ENCODE measurements at regions not wholly inside any gene's neighbourhood (a gene's known extent, or its start where the extent isn't known, plus 50 kb on each side); places are given as distances from the start of the nearest gene placed in this dataset.

DNA sequence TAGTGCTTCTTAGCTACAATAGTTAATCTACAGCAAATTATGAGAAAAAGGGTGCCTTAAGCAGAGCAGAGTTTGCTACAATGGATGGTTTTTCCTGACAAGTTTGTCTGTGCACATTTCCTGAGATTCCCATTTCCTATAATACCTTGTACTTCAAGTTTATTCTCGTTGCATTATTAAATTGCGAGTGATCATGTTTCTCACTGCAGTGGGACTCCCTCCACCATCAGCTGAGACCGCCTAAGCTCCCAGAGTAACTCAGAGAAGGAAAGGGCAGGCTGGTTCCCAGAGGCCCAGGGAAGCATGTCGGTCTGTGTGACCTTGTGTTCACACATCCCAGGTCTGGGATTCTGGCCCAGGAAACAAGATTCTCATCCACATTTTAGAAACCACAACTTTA, 162.1 kb downstream of the ARL4C start:
- no peak for DNase-seq

DNA sequence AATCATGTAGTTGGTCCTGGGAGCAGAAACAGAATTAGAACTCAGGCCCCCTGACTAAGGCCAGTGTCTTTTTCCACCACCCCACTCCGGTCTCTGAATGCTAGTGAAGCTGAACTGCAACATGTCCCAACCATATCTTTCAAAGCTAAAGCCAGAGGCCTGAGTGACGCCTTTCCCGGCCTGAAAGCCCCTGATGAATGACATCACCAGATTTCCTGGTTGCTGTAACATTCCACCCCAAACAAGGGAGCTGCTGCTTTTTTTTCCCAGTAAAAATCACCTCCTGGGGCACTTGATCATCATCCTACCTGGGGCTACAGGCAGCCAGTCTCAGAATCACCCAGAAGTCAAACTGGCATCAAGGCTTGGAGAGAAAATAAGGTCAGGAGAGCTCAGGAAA, 162.7 kb downstream of the ARL4C start:
- no peak for DNase-seq

DNA sequence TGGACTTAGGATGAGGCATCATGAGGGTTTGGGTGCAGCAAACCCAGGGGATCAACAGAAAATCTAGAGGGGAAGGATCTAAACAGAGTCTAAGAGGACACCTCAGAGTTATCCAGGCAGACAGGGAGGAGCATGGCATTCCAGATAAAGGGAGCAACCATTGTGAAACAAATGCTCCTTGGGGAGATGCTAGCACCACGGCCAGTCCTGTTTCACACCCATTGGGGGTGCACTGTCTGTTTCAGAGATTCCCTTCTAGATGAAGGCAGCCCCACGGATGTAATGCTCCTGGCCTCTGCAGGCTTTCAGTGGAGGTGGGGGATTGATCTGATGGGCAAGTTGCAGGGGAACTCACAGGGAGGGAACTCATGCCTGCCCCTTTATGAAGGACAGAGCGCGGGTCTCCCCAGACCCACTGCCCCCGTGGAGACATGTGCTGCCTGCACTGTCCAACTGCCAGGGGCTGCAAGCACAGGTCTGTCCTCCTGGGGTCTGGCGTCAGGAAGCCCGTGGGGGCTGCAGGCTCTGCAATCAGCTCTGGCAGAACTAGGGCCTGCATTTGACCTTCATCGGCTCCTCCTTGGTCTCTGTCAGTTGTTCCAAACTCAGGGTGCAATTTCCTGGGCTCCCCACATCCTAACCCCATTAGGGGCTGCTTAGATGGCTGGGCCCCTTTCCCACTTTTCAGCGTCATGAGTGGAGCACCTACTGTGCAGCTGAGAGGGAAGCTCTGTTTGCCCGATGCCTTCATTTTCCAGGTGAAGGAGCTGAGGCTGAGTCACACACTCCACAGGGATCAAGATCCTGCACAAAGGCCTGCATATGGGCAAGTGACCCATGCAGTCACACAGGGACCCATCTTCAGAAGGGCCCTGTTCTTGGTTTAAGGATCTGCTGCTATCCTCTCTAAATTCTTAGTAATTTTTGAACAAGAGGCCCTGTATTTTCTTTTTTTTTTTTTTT, 163.4 kb downstream of the ARL4C start:
- DNase-seq = no peak

DNA sequence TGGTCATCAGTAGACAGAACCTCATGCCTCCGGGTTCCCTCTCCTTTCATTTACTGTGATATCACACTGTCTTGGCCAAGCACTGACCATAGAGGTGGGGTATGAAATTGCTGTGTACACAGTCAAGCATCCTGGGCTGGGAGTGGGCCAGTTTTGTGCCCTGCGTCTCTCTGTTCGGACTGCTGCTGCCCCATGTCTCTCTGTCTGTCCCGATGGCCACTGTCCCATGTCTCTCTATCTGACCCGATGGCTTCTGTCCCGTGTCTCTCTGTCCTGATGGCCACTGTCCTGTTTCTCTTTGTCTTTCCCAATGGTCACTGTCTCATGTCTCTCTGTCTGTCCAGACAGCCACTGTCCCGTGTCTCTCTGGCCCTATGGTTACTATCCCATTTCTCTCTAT, 164.9 kb downstream of the ARL4C start:
- DNase-seq = no peak

DNA sequence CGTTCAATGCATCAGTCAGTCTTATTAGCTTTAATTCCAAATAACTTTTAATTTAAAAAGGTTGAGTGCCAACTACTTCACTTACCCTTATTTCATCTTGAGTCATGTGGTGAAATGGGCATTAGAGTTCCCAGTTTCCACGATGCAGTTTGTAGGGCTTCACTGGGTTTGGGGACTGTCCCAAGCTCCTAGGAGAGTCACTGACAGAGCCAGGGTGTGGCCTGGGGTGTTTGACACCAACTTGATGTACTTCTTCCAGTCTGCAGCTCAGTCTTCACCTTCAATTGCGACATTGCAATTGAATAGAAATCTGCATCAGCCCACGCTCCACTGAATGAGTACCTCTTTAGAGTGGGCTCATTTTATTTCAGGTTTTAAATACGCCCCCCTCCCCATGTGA, 165.3 kb downstream of the ARL4C start:
- DNase-seq = no peak

DNA sequence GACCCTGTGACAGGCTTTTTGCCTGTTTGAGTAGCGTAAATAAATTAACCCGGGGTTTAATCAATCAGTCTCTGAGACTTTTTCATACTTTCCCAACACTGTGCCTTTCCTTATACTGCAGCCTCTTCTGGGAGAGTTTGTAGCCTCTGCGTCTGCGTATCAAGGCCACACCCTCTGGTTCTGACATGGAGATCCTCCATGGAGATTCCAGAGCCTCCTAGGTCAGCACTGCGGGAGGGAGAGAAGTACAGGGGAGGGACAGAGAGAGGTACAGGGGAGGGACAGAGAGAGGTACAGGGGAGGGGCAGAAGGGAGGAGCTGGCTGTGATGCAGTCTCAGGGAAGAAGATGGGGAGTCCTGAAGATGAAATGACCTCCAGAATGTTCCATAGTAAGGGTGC, 166.0 kb downstream of the ARL4C start:
- no peak for DNase-seq

DNA sequence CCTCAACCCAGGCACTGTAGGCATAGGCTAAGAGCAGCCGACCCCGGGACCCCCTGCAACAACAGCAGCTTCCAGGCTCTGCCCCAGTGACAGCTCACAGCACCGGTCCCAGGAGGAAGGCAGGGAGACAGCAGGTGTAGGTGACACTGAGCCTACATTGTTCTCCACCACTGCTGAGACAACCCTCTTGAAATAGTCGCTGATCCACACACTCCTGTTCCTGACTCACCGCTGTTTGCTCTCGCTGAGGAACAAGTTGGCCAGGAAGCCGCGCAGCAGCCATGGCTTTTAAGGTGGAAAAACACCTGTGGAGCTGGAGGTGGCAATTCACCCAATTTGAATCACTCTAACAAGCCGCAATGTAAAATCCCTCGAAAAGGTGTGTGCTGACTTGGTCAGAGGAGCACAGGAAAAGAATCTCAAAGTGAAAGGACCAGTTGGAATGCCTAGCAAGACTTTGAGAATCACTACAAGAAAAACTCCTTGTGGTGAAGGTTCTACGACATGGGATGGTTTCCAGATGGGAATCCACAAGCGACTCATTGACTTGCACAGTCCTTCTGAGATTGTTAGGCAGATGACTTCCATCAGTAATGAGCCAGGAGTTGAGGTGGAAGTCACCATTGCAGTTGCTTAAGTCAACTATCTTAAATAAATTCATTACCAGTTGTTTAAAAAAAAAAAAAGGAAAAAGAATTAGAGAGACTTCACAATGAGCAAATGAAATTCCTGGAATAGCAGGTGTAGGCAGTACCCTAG, 167.5 kb downstream of the ARL4C start:
- DNase-seq = no peak

DNA sequence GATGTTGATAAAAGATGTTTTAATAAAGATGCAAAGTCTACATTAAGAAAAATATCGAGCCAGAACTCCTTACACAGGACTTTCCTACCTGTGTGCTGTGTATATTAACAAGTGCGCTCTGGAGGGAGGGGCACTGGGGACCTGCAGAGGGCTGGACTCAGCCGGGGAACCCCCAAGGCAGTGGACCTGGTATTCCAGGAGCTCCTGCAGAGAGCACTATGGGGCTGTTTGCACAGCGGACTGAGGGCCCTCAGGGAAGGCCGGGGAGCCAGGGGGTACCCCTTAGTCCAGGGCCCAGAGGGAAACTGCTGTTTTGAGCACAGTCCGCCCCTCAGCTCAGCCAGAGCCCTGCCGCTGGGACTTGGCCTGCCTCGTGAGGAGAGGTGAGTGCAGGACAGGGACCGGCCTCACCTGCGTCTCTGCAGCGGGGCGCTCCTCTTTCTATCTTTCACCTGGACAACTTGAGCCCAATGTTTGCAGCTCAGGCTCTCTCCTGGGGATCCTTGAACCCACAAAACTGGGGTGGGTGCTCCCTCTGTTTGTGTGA, 168.4 kb downstream of the ARL4C start:
- no peak for DNase-seq

DNA sequence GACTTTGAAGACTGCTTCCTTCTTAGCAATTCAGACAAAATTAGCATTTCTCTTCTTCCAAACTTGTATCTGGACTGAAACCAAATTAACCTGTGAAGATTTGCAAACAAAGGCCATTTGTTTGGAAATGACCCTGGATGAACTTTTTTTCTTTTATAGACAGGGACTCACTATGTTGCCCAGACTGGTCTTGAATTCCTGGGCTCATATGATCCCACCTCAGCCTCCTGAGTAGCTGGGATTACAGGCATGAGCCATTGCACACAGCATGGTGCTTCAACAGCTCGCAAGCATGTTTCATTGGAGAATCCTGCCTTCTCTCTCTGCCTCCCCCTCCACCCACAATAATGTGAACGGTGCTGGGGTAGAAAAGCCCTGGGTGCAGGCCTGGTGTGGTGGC, 170.2 kb downstream of the ARL4C start:
- no peak for DNase-seq

DNA sequence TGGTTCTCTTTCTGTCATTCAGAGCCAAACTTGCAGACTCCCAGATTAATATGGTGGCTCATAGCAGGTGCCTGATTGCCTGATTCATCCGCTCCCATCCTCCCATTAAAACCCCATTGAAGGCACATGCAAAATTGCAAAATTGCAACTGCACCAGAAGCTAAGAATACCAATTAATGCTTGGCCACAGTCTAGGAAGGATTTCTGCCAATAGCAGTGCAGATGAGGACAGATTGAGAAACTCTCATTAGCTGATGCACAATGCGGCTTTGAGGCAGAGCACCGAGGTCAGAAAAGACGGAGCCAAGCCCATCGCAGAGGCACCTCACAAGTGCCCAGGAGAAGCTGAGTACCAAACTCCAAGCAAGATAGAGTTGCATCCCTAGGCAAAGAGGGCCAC, 172.8 kb downstream of the ARL4C start:
- no peak for DNase-seq

DNA sequence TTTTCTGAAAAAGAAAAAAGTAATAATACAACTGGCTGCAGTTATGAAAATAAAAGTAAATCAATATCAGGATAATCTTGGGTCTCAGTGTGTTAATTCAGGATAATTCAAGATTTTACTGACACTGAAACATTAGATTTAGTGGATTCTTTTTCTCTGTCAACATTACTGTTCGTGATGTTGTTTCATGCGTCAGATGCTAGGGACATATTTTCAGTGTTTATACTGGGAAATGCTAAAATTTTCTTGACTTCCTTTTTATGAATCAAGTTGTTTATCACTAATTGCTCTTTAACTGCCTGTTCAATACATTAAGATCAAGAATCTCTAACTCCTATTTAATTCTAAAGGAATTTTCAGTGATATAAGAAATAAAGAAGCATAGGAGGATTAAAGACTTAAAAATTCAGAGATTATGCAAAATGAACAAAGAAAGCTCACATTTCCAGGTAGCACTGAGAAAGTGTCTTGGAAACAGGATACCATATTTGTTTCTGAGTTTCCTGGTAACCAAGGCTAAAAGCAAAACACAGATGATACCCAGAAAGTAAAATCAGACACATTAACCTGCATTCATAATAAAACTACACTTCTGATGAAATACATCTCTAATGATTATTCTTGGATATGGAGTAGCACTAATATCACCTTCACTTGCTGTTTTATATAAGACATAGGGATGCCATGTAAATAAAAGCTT, 174.0 kb downstream of the ARL4C start:
- no peak for DNase-seq

DNA sequence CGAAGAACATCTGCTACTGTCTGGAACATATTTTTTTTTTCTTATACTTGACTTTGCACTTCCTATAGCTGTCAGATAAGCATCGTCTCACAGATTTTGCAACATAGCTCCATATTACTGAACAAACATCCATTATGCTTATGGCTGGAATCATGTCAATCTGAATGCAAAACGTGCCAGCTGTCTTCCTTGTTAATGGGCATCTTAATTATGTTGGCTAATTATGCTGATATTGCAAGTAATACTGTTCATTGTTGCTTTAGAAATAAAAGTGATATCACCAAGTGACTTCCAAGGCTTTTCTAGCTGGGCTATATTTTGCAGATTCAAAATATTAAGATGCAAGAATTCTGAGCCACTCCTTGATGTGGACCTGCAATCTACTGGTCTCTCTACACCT, 176.8 kb downstream of the ARL4C start:
- no peak for DNase-seq

DNA sequence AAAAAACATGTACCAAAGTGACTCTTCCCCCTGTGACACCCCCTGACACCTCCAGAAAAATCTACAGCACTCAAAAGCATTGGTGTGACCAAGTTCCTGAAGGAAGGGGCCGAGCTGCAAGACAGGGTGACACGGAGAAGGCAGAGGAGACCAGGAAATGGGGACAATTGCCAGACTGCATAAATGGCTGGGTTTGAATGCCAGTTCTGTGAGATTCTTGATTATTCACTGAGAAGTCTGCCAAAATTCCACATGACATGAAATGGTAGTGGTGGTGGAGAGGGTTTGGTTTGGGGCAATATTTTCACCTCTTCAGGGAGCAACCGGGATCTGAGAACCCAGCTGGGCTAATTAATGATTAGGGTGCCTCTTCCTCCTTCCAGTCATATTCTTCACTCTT, 178.5 kb downstream of the ARL4C start:
- no peak for DNase-seq

DNA sequence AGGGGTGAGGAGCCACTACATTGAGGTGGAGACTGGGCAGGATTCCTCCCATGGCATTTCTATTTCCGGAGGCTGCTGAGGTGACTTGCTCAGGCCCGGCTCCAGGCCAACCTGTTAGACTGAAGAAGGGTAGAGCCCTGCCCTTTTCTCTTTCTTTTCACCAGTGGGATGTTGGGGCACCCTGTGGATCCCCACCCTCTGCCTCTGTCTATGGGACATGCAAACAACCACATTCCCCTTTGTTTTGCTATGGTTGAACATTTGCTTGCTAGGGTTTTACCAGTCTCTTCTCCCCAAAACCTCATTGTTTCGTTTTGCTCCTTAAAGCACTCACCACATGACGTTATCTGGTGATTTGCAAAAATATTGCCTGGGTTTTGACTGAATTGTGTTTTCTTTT, 183.3 kb downstream of the ARL4C start:
- no peak for DNase-seq

DNA sequence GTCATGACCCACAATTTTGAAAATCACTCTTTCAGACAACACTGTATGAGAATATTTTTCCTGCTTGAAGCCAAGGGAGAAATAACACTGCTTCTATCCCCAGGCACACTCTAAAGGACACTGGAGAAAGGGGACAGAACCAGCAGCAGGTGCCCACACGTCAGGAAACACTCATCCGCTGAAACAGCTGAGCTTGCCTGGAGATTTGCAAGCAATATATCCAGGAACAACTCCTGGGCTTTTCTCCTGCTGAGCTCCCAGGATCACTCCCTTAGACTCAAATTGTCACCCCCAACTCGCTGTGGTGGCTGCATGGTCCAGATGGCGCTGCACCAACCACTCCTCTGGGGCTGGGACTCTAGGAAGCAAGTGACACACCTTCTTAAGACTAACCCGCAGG, 186.7 kb downstream of the ARL4C start:
- no peak for DNase-seq

DNA sequence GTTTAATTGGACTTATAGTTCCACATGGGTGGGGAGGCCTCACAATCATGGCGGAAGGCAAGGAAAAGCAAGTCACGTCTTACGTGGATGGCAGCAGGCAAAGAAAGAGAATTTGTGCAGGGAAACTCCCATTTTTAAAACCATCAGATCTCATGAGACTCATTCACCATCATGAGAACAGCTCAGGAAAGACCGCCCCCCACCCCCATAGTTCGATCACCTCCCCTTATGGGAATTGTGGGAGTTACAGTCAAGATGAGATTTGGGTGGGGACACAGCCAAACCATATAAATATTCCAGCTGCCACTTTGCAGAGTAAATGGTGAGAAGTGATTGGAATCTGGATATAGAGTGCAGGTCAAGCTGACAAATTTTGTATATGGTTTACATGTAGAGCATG, 187.4 kb downstream of the ARL4C start:
- DNase-seq = no peak

DNA sequence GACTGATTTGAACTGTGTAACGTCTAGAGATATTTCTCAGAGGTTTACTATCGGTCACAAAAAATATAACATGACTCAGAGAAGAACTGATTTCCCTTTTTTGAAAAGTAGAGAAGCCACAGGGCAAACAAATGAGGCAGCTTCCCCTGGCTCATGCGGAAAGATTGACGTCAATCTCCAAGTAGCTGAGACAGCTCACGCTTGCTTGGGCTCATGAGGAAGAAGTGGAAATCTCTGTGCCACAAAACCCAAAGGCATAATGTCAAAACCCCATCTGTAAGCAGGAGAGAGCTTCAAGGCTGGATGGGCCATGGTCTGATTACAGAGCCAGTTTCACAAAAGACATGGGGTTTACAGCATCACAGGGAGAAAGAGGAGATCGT, 188.1 kb downstream of the ARL4C start:
- DNase-seq = peak; percentile 89

DNA sequence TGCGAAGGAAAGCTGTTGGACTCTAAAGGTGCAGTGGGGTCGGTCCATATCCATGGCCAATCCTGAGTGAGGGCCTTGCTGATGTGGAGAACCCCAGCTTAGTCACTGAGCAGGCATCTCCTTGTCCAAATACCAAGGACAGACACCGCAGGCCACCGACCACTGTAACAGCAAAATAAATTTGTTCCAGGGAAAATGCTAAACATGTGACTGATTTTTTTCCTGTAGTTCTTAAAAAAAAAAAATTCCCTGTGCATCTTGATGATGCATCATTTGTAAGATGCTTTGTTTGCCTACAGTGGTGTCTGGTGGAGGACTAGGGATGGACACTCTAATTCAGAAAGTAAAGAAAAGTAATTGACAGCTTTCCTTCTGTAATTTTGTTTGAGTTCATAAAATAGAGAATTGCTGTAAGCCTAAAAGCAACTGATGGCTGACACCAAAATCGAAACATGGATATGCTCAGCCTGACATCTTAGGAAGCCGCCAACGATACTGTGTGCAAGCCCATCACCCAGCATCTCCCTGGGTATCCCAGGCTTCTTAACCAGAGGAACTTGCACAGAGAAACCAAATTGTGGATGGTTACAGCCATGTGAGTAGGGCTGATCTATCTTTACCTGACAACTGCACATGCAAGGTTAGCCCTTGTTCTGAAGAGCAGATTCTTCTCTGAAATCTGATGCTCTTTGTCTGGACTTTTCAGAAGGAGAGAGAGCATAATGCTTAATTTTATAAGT, 188.6 kb downstream of the ARL4C start:
- DNase-seq = no peak

DNA sequence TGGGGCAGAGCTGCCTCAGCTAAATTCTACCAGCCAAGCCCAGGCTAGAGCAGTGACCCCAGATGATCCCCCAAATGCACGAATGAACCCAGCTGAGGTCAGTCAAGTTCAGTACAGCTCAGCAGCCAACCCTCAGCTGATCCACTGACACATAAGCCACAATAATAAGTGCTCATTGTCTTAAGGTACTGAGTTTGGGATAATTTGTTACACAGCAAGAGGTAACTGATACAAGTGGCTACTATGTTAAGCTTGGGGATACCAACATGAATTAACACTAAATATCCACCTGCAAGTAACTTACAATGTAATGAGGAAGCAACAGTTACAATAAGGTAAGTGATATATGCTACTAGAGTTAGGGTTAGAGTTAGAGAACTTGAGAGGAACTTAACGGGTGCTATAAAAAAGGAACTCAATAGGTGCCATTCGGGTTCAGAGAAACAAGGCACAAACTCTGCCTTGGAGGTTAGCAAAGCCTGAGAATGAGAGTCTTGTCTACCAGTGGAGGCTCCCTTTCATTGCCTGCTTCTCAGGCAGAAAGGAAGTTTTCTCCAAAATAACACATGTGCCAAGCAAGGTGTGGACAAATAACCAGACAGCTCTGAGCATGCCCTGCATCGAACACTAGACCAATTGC, 189.4 kb downstream of the ARL4C start:
- DNase-seq = no peak

DNA sequence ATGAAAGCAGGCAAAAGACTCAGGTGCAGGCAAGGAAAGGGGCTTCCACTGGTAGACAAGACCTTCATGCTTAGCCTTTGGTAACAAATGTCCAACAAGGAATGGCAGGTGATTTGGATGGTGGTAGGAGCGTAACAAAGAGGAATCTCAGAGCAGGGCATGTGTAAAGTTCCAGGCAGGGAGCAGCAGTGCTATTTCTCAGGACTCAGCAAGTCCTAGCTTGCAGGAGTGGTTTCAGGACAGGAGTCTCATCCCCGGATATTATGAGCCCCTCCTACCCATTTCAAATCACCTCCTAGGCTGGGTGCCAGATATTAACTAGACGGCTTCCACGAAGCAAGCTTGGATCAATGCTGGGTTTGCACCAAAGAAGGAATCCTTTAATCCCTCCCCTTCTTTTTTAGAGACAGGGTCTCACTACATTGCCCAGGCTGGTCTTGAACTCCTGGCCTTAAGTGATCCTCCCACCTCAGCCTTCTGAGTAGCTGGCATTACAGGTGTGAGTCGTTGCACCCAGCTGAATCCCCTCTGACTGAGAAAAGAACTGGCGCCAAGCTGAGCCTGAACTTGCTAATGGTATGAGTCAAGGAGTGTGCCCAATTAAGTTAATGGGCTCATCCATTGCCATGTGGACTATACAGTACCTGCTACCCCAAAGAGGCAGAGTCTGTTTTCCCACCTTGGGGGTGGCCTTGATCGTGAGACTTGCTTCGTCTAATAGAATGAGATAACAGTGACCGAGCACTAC, 190.3 kb downstream of the ARL4C start:
- DNase-seq = no peak

DNA sequence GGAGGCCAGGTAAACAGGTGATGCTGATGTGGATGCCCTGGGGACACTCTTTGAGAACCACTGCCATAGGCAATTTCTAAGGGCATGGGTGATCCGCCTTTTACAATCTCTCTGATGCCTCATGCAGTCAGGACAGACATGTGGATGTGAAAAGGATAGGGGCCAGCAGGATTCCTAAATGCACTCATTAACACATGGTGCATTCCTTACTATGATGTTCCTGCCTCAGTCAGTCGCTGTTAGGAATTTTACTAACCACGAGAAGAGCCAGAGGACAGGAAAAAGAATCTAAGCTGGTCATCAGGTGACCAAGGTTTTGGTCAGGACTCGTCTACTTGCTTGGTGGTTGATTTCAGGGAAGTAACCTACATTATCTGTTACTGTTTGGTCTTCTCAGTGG, 191.0 kb downstream of the ARL4C start:
- DNase-seq = no peak

Measured in activated CD4-positive, alpha-beta T cell treated with anti-CD3 and anti-CD28 coated beads, Interleukin-2, Interleukin-6, amounts not matched to agents 100 ng/mL and 50 ng/mL, durations not matched to agents 16 hours and 8 hours (primary cell).